A673 (cell line): ENCODE measurements at regions not wholly inside any gene's neighbourhood (a gene's known extent, or its start where the extent isn't known, plus 50 kb on each side); places are given as distances from the start of the nearest gene placed in this dataset.

Experiments
- EZH2 ChIP-seq: fragments of 200-600 bp; sonication (generic); IDR thresholded peaks from 2 replicates; pipeline ENCODE4 v1.6.1; 2017; ENCODE audit warnings: borderline replicate concordance, low read depth, mild to moderate bottlenecking, mixed read lengths, antibody characterized with exemption, low read length; ENCODE audit not compliant: poor library complexity, severe bottlenecking
- TF ChIP-seq, protein P1 (sequence below): fragments of 300-800, 200-600 bp; sonication (generic); conservative IDR thresholded peaks from 2 replicates; pipeline ENCODE4 v1.5.1; 2017; ENCODE audit warnings: low read depth, mild to moderate bottlenecking, antibody characterized with exemption, low read length, moderate library complexity, mixed read lengths

DNA sequence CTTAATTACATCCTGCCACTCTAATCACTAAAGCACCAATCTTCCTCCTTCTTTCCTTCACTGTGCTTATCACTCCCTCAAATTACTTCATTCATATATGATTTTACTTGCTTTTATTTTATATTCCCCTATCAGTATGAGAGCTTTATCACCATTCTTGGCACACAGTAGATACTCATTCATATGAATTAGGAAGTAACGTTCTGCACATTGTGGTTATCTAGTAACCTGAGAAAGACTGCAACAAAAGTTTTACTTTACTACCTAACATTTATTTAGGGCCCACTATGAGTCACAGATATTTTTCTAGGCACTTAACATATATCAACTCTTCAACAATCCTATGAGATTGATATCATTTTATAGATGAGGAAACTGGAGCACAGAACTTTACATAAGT is 1559.9 kb upstream of the TENM4 start:
- TF ChIP-seq EZH2: no peak
- TF ChIP-seq, protein P1, sequence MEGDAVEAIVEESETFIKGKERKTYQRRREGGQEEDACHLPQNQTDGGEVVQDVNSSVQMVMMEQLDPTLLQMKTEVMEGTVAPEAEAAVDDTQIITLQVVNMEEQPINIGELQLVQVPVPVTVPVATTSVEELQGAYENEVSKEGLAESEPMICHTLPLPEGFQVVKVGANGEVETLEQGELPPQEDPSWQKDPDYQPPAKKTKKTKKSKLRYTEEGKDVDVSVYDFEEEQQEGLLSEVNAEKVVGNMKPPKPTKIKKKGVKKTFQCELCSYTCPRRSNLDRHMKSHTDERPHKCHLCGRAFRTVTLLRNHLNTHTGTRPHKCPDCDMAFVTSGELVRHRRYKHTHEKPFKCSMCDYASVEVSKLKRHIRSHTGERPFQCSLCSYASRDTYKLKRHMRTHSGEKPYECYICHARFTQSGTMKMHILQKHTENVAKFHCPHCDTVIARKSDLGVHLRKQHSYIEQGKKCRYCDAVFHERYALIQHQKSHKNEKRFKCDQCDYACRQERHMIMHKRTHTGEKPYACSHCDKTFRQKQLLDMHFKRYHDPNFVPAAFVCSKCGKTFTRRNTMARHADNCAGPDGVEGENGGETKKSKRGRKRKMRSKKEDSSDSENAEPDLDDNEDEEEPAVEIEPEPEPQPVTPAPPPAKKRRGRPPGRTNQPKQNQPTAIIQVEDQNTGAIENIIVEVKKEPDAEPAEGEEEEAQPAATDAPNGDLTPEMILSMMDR: no peak
